K562 (cell line): ENCODE measurements at regions not wholly inside any gene's neighbourhood (a gene's known extent, or its start where the extent isn't known, plus 50 kb on each side); places are given as distances from the start of the nearest gene placed in this dataset.

Source experiments
- CBFA2T3 ChIP-seq: fragments of 450-650 bp; IDR thresholded peaks from 2 replicates; pipeline ENCODE4 v1.6.1; 2017
- CBX3 ChIP-seq, 2 experiments: IDR thresholded peaks; 1 replicate in 1 of 2; 2 replicates in 1 of 2; pipeline ENCODE4 v1.6.1; 2012; ENCODE audit warnings: inconsistent platforms in 2 of 2, low read length in 2 of 2, borderline replicate concordance in 1 of 2, control low read depth in 1 of 2
- CC2D1A ChIP-seq: fragments of 450-650 bp; IDR thresholded peaks from 2 replicates; pipeline ENCODE4 v1.6.1; 2017; ENCODE audit warnings: mild to moderate bottlenecking
- CHD2 ChIP-seq: IDR thresholded peaks from 2 replicates; pipeline ENCODE4 v1.6.1; 2011; ENCODE audit warnings: low read depth, low read length
- E2F8 ChIP-seq: fragments of 450-650 bp; IDR thresholded peaks from 2 replicates; pipeline ENCODE4 v1.7.1; 2018; ENCODE audit warnings: mild to moderate bottlenecking, low read depth; ENCODE audit not compliant: partially characterized antibody
- REST ChIP-seq, 2 experiments: fragments of 450-650 bp; formaldehyde crosslinking in 1 of 2; IDR thresholded peaks; 2 replicates each; pipeline versions ENCODE4 v1.4.0 to v1.6.1; 2014 to 2020; ENCODE audit warnings: mild to moderate bottlenecking in 2 of 2, borderline replicate concordance in 1 of 2, low read depth in 1 of 2
- YY1 ChIP-seq, 3 experiments: IDR thresholded peaks; 2 replicates each; pipeline ENCODE4 v1.6.1; 2011; ENCODE audit warnings: low read length in 2 of 3, mild to moderate bottlenecking in 2 of 3, moderate library complexity in 2 of 3, borderline replicate concordance in 1 of 3, control low read depth in 1 of 3, low read depth in 1 of 3; ENCODE audit not compliant: insufficient read depth in 3 of 3, insufficient replicate concordance in 2 of 3, control insufficient read depth in 1 of 3, insufficient read length in 1 of 3; ENCODE audit errors: extremely low read depth in 1 of 3

- no peak for TF ChIP-seq REST (IDR thresholded peaks at IDR 0.05; ENCODE audit: borderline replicate concordance)
- no peak for TF ChIP-seq REST (CRISPR knock-in tag; IDR thresholded peaks at IDR 0.05; ENCODE audit: low read depth)
- no peak for TF ChIP-seq E2F8
- TF ChIP-seq CHD2, result peak; percentile 91
- TF ChIP-seq CC2D1A, result 0 out of 2 replicates have a peak, but pooled peaks have one; percentile 18
- 0 out of 2 replicates have a peak, but pooled peaks have one; percentile 7 for TF ChIP-seq CBFA2T3
- peak in 1 of 3 experiments; percentile 58 for TF ChIP-seq YY1 (IDR thresholded peaks at IDR 0.05; ENCODE audit: borderline replicate concordance in 1 of 3, control insufficient read depth in 1 of 3, extremely low read depth in 1 of 3, insufficient read depth in 3 of 3, insufficient read length in 1 of 3, insufficient replicate concordance in 2 of 3, low read depth in 1 of 3, low read length in 2 of 3)
- peak in 1 of 2 experiments; percentile 91; a peak in 1 of 3 replicates for TF ChIP-seq CBX3 (IDR thresholded peaks at IDR 0.05; ENCODE audit: borderline replicate concordance in 1 of 2, low read length in 2 of 2)
- TF ChIP-seq, all 486 proteins: peak for 8
Observed at GRCh38 chr16:85413691-85414663, 199.1 kb upstream of the GSE1 start (continued).
